ENCODE measurements at regions not wholly inside any gene's neighbourhood (a gene's known extent, or its start where the extent isn't known, plus 50 kb on each side); places are given as distances from the start of the nearest gene placed in this dataset.

- TF ChIP-seq, protein P1, sequence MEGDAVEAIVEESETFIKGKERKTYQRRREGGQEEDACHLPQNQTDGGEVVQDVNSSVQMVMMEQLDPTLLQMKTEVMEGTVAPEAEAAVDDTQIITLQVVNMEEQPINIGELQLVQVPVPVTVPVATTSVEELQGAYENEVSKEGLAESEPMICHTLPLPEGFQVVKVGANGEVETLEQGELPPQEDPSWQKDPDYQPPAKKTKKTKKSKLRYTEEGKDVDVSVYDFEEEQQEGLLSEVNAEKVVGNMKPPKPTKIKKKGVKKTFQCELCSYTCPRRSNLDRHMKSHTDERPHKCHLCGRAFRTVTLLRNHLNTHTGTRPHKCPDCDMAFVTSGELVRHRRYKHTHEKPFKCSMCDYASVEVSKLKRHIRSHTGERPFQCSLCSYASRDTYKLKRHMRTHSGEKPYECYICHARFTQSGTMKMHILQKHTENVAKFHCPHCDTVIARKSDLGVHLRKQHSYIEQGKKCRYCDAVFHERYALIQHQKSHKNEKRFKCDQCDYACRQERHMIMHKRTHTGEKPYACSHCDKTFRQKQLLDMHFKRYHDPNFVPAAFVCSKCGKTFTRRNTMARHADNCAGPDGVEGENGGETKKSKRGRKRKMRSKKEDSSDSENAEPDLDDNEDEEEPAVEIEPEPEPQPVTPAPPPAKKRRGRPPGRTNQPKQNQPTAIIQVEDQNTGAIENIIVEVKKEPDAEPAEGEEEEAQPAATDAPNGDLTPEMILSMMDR (IDR thresholded peaks at IDR 0.05; ENCODE audit: control insufficient read depth, extremely low read depth, insufficient read depth), result no peak
- H3K4me3 ChIP-seq (ENCODE audit: low read depth, low read length), result no peak overlapping the region
- no peak for DNase-seq (ENCODE audit: low read depth)
These were observed 84.9 kb downstream of the CYB561 start for GRCh38 chr17:63361182-63361581.

DNA sequence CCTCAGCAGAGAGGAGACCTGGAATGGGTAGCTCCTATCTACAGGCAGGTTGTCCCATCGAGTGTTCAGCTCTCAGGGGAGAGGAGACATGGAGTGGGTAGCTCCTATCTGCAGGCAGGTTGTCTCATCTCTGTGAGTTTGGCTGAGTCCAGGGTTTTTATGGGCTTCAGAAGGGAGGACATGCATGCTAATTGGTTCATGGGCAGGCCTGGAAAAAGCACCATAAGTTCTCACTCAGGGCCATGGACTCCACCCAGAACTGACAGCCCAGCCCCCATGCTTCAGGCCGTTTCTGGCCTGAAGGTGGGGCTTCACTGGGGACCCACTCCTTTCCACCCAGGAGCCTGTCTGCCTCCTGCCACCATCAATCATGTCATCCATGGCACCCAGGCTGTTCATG lies 84.0 kb downstream of the CYB561 start:
- no peak overlapping the region for H3K4me3 ChIP-seq (ENCODE audit: low read depth, low read length)
- no peak for DNase-seq (ENCODE audit: low read depth)
- TF ChIP-seq, protein P1 (IDR thresholded peaks at IDR 0.05; ENCODE audit: control insufficient read depth, extremely low read depth, insufficient read depth), result no peak

DNA sequence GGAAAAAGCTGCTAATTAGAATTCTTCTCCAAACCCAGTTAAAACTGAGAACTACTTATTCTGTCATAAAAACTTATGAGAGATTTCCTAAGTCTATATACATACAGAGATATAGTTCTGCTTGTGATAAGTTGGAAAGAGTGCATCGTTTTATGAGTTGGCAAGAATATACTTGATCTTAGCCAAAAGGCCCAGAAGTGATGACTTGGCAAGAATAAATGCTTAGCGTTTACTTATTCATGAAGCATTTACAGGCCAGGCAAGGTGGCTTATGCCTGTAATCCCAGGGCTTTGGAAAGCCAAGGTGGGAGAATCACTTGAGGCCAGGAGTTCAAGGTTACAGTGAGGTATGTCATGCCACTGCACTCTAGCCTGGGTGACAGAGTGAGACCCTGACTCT lies 81.7 kb downstream of the CYB561 start:
- TF ChIP-seq, protein P1 (IDR thresholded peaks at IDR 0.05; ENCODE audit: control insufficient read depth, extremely low read depth, insufficient read depth), result no peak
- no peak overlapping the region for H3K4me3 ChIP-seq (ENCODE audit: low read depth, low read length)
- DNase-seq (ENCODE audit: low read depth), result peak; percentile 97

- no peak overlapping the region for H3K4me3 ChIP-seq (ENCODE audit: low read depth, low read length)
- TF ChIP-seq, protein P1 (IDR thresholded peaks at IDR 0.05; ENCODE audit: control insufficient read depth, extremely low read depth, insufficient read depth), result no peak
- DNase-seq (ENCODE audit: low read depth), result no peak
These were observed 81.2 kb downstream of the CYB561 start for GRCh38 chr17:63364944-63365343.

- TF ChIP-seq, protein P1 (IDR thresholded peaks at IDR 0.05; ENCODE audit: control insufficient read depth, extremely low read depth, insufficient read depth), result no peak
- no peak for DNase-seq (ENCODE audit: low read depth)
- no peak overlapping the region for H3K4me3 ChIP-seq (ENCODE audit: low read depth, low read length)
These were observed 80.5 kb downstream of the CYB561 start for GRCh38 chr17:63365366-63366240.

DNA sequence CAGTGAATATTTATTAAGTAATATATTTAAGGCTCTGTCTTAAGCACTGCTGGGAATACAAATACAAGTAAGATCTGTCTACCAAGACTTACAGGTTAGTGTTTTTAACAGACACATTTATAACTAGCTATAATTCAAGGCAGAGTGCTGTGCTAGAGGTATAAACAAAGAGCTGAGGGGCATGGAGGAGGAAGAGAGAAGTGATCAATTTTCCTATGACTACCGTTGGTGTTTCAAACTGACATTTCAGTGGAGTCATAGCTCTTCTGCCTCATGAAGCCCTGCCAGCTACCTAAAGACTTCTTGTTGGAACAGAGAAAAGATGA lies 79.9 kb downstream of the CYB561 start:
- TF ChIP-seq, protein P1 (IDR thresholded peaks at IDR 0.05; ENCODE audit: control insufficient read depth, extremely low read depth, insufficient read depth), result no peak
- no peak for DNase-seq (ENCODE audit: low read depth)
- no peak overlapping the region for H3K4me3 ChIP-seq (ENCODE audit: low read depth, low read length)

GRCh38 chr17:63369233-63369632 lies 76.9 kb downstream of the CYB561 start:
- no peak for DNase-seq (ENCODE audit: low read depth)
- TF ChIP-seq, protein P1 (IDR thresholded peaks at IDR 0.05; ENCODE audit: control insufficient read depth, extremely low read depth, insufficient read depth), result no peak
- H3K4me3 ChIP-seq (ENCODE audit: low read depth, low read length), result no peak overlapping the region
